Globus pallidus (tissue), 1 donor: ENCODE measurements at regions not wholly inside any gene's neighbourhood (a gene's known extent, or its start where the extent isn't known, plus 50 kb on each side); places are given as distances from the start of the nearest gene placed in this dataset.

Experiments
- DNase-seq: peaks from one replicate; pipeline ENCODE4 v3.0.0-alpha.2; 2015; ENCODE audit warnings: low spot score

- DNase-seq, result no peak
Measured at GRCh38 chr12:65517656-65518210, 239.2 kb downstream of the MSRB3 start.

- no peak for DNase-seq
Measured at GRCh38 chr12:65518771-65519170, 240.3 kb downstream of the MSRB3 start.

GRCh38 chr12:65520658-65521057 lies 242.2 kb downstream of the MSRB3 start:
- DNase-seq, result no peak

GRCh38 chr12:65522956-65523860 lies 244.7 kb downstream of the MSRB3 start:
- no peak for DNase-seq

GRCh38 chr12:65524666-65525065 lies 246.2 kb downstream of the MSRB3 start:
- DNase-seq, result no peak

- DNase-seq, result no peak
Measured at GRCh38 chr12:65525491-65526141, 247.1 kb downstream of the MSRB3 start.

- no peak for DNase-seq
Measured at GRCh38 chr12:65526311-65526710, 247.8 kb downstream of the MSRB3 start.

- no peak for DNase-seq
Measured at GRCh38 chr12:65528127-65528526, 249.6 kb downstream of the MSRB3 start.

- DNase-seq, result no peak
Measured at GRCh38 chr12:65529106-65529505, 250.6 kb downstream of the MSRB3 start.

GRCh38 chr12:65529771-65530435 lies 251.4 kb downstream of the MSRB3 start:
- DNase-seq, result no peak

GRCh38 chr12:65532162-65532561 lies 253.7 kb downstream of the MSRB3 start:
- DNase-seq, result no peak

GRCh38 chr12:65532764-65533163 lies 254.3 kb downstream of the MSRB3 start:
- DNase-seq, result no peak

GRCh38 chr12:65533177-65533883 lies 254.8 kb downstream of the MSRB3 start:
- DNase-seq, result no peak

- no peak for DNase-seq
Measured at GRCh38 chr12:65534238-65534841, 255.9 kb downstream of the MSRB3 start.

- no peak for DNase-seq
Measured at GRCh38 chr12:65535946-65536345, 257.5 kb downstream of the MSRB3 start.

GRCh38 chr12:65536351-65536750 lies 257.9 kb downstream of the MSRB3 start:
- no peak for DNase-seq

- no peak for DNase-seq
Measured at GRCh38 chr12:65536876-65537681, 258.6 kb downstream of the MSRB3 start.

- no peak for DNase-seq
Measured at GRCh38 chr12:65537978-65538377, 259.5 kb downstream of the MSRB3 start.

- no peak for DNase-seq
Measured at GRCh38 chr12:65539023-65539422, 260.5 kb downstream of the MSRB3 start.

- no peak for DNase-seq
Measured at GRCh38 chr12:65540140-65540539, 261.7 kb downstream of the MSRB3 start.

- DNase-seq, result no peak
Measured at GRCh38 chr12:65546528-65546927, 268.0 kb downstream of the MSRB3 start.
